MM.1S (cell line): ENCODE measurements at regions not wholly inside any gene's neighbourhood (a gene's known extent, or its start where the extent isn't known, plus 50 kb on each side); places are given as distances from the start of the nearest gene placed in this dataset.

ENCODE experiments used
- DNase-seq: peaks from one replicate; pipeline ENCODE4 v3.0.0-alpha.2; 2015
- H2AFZ ChIP-seq: fragments of 300-600 bp; sonication (generic); 2 replicates; pipeline ENCODE4 v1.6.0; 2016; ENCODE audit warnings: antibody characterized with exemption, low read length
- H3F3A ChIP-seq: fragments of 300-600 bp; sonication (generic); 2 replicates; pipeline ENCODE4 v1.6.1; 2016; ENCODE audit warnings: mild to moderate bottlenecking, antibody characterized with exemption, low read length, moderate library complexity, mixed read lengths; ENCODE audit not compliant: insufficient read depth
- H3K27ac ChIP-seq: fragments of 300-600 bp; sonication (generic); 2 replicates; pipeline ENCODE4 v1.5.1; 2016; ENCODE audit warnings: mild to moderate bottlenecking, low read length
- H3K27me3 ChIP-seq: fragments of 300-600 bp; sonication (generic); replicated peaks from 2 replicates; pipeline ENCODE4 v1.6.0; 2016; ENCODE audit warnings: low read length; ENCODE audit not compliant: insufficient read depth
- H3K36me3 ChIP-seq: fragments of 300-600 bp; sonication (generic); replicated peaks from 2 replicates; pipeline ENCODE4 v1.6.1; 2016; ENCODE audit warnings: mild to moderate bottlenecking, low read length, mixed read lengths; ENCODE audit not compliant: insufficient read depth
- H3K4me1 ChIP-seq: fragments of 300-600 bp; sonication (generic); 2 replicates; pipeline ENCODE4 v1.6.1; 2016; ENCODE audit warnings: low read length, mixed read lengths
- H3K4me2 ChIP-seq: fragments of 300-600 bp; sonication (generic); 2 replicates; pipeline ENCODE4 v1.6.0; 2016; ENCODE audit warnings: low read depth, low read length
- H3K4me3 ChIP-seq: fragments of 300-600 bp; sonication (generic); 2 replicates; pipeline ENCODE4 v1.5.1; 2016; ENCODE audit warnings: low read length, mixed read lengths
- H3K79me2 ChIP-seq: fragments of 300-600 bp; sonication (generic); 2 replicates; pipeline ENCODE4 v1.6.1; 2016; ENCODE audit warnings: mixed run types, low read length, mixed read lengths
- H3K9ac ChIP-seq: fragments of 300-600 bp; sonication (generic); 2 replicates; pipeline ENCODE4 v1.6.1; 2016; ENCODE audit warnings: low read length, mixed read lengths
- H3K9me2 ChIP-seq: fragments of 300-600 bp; sonication (generic); replicated peaks from 2 replicates; pipeline ENCODE4 v1.6.1; 2016; ENCODE audit warnings: mild to moderate bottlenecking, low read length, mixed read lengths; ENCODE audit not compliant: insufficient read depth
- H3K9me3 ChIP-seq: fragments of 300-600 bp; sonication (generic); replicated peaks from 2 replicates; pipeline ENCODE4 v1.6.1; 2016; ENCODE audit warnings: mild to moderate bottlenecking, low read length, mixed read lengths; ENCODE audit not compliant: insufficient read depth
- H4K20me1 ChIP-seq: fragments of 300-600 bp; sonication (generic); 2 replicates; pipeline ENCODE4 v1.6.1; 2016; ENCODE audit warnings: mild to moderate bottlenecking, low read length, moderate library complexity, mixed read lengths; ENCODE audit not compliant: insufficient read depth
- EZH2 ChIP-seq: fragments of 300-600 bp; sonication (generic); optimal IDR thresholded peaks from 2 replicates; pipeline ENCODE3; 2017; ENCODE audit warnings: low read depth, mild to moderate bottlenecking, antibody characterized with exemption, low read length, mixed read lengths
- EZH2phosphoT487 ChIP-seq: fragments of 300-600 bp; sonication (generic); IDR thresholded peaks from 2 replicates; pipeline ENCODE4 v1.6.1; 2018; ENCODE audit warnings: antibody characterized with exemption, low read length
- TF ChIP-seq, protein P1 (sequence below): fragments of 300-600 bp; sonication (generic); IDR thresholded peaks from 2 replicates; pipeline ENCODE4 v1.5.1; 2016; ENCODE audit warnings: antibody characterized with exemption, low read length, mixed read lengths

DNA sequence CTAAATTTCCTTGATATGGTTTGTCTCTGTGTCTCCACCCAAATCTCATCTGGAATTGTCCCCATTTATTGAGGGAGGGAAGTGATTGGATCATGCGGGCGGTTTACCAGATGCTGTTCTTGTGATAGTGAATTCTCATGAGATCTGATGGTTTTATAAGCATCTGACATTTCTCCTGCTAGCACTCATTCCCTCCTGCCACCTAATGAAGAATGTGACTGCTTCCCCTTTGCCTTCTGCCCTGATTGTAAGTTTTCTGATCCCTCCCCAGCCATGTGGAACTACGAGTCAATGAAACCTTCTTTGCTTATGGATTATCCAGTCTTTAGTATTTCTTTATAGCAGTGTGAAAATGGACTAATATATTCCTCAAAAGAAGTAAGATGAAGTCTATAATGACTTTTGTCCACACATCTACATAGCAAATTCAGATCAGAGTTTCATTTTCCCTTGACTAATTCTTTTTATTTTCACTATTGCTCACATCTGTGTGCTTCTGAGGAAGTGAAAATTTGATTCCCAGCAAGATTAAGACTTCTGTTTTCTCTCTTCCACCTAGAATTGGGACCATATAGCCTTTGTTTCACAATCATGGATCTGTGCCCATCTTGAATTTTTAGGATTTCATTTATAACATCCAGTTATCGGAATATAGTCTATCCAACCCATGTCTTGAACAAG lies 393.5 kb downstream of the DMAC1 start:
- Histone ChIP-seq H3K27me3 (no peaks in the 10 kb centered on the region), H3K4me3 (no peak overlapping the region), H3K9me3 (no peaks in the 10 kb centered on the region), H3K27ac (no peak overlapping the region), H4K20me1 (no peaks in the 10 kb centered on the region), H3K9me2 (no peaks in the 10 kb centered on the region), H3K36me3 (no peaks in the 10 kb centered on the region), H3K4me2 (peak overlapping the region; percentile 18; the same call in 1 of the 2 replicates), H3K79me2 (no peaks in the 10 kb centered on the region), H2AFZ (no peak overlapping the region), H3K4me1 (peaks cover 28% of the 10 kb centered on the region), H3F3A (0 out of 2 replicates have a peak, but pooled peaks cover 4% of the 10 kb centered on the region), H3K9ac (no peak overlapping the region)
- peak; percentile 22 for DNase-seq
- TF ChIP-seq, protein P1, sequence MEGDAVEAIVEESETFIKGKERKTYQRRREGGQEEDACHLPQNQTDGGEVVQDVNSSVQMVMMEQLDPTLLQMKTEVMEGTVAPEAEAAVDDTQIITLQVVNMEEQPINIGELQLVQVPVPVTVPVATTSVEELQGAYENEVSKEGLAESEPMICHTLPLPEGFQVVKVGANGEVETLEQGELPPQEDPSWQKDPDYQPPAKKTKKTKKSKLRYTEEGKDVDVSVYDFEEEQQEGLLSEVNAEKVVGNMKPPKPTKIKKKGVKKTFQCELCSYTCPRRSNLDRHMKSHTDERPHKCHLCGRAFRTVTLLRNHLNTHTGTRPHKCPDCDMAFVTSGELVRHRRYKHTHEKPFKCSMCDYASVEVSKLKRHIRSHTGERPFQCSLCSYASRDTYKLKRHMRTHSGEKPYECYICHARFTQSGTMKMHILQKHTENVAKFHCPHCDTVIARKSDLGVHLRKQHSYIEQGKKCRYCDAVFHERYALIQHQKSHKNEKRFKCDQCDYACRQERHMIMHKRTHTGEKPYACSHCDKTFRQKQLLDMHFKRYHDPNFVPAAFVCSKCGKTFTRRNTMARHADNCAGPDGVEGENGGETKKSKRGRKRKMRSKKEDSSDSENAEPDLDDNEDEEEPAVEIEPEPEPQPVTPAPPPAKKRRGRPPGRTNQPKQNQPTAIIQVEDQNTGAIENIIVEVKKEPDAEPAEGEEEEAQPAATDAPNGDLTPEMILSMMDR: no peak
- TF ChIP-seq EZH2phosphoT487 (no peak), EZH2 (no peak)

- no peak overlapping the region for H3K4me3 ChIP-seq
- peaks cover 28% of the 10 kb centered on the region for H3K4me1 ChIP-seq
- DNase-seq: no peak
- 0 out of 2 replicates have a peak, but pooled peaks cover 4% of the 10 kb centered on the region for H3F3A ChIP-seq
- H3K79me2 ChIP-seq: no peaks in the 10 kb centered on the region
- H3K27me3 ChIP-seq: no peaks in the 10 kb centered on the region
- no peak overlapping the region for H3K27ac ChIP-seq
- H2AFZ ChIP-seq: no peak overlapping the region
- H3K9me2 ChIP-seq: no peaks in the 10 kb centered on the region
- no peak overlapping the region for H3K4me2 ChIP-seq
- no peaks in the 10 kb centered on the region for H3K36me3 ChIP-seq
- no peak for TF ChIP-seq EZH2
- TF ChIP-seq EZH2phosphoT487: no peak
- TF ChIP-seq, protein P1: no peak
- no peaks in the 10 kb centered on the region for H3K9me3 ChIP-seq
- no peaks in the 10 kb centered on the region for H4K20me1 ChIP-seq
- H3K9ac ChIP-seq: no peak overlapping the region
Measured at GRCh38 chr9:7403839-7404487, 395.6 kb downstream of the DMAC1 start.

DNA sequence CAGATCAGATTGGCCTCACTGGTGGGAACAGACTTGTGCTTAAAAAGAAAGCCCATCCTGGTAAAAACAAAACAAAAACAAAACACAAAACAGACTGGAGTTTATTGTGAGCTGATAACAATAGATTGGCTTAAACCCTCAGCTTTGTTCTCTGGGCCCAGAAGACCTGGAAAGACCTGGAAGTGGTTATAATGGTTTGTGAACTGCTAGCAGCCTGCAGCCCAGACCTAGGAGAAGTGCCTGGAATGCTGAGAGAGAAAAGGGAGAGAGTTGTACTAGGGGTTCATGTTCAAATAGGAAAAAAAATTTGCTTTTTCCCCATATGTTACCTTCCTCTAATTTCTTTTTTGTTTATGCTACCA lies 396.6 kb downstream of the DMAC1 start:
- no peaks in the 10 kb centered on the region for H3K36me3 ChIP-seq
- no peaks in the 10 kb centered on the region for H3K9me2 ChIP-seq
- TF ChIP-seq EZH2phosphoT487 (no peak), EZH2 (no peak)
- TF ChIP-seq, protein P1: no peak
- H2AFZ ChIP-seq: peak overlapping the region; percentile 48; the same call in 1 of the 2 replicates
- no peaks in the 10 kb centered on the region for H3K9me3 ChIP-seq
- no peak overlapping the region for H3K27ac ChIP-seq
- H3K4me3 ChIP-seq: no peak overlapping the region
- 0 out of 2 replicates have a peak, but pooled peaks cover 4% of the 10 kb centered on the region for H3F3A ChIP-seq
- peaks cover 28% of the 10 kb centered on the region for H3K4me1 ChIP-seq
- H3K27me3 ChIP-seq: no peaks in the 10 kb centered on the region
- DNase-seq: no peak
- H4K20me1 ChIP-seq: no peaks in the 10 kb centered on the region
- H3K4me2 ChIP-seq: peak overlapping the region; percentile 30; the same call in 1 of the 2 replicates
- H3K9ac ChIP-seq: no peak overlapping the region
- H3K79me2 ChIP-seq: no peaks in the 10 kb centered on the region
